ENCODE measurements at regions not wholly inside any gene's neighbourhood (a gene's known extent, or its start where the extent isn't known, plus 50 kb on each side); places are given as distances from the start of the nearest gene placed in this dataset.
A peak's percentile ranks its signal among the peaks of the same experiment; 100 is the strongest.
"Not testable (repeated sequence)": the region's sequence is repeated elsewhere in the genome, so short reads cannot be mapped to it uniquely, and the experiment has no call there.

- no peak for DNase-seq
Observed at GRCh38 chr5:125487231-125487630, 740.8 kb upstream of the ZNF608 start.

DNA sequence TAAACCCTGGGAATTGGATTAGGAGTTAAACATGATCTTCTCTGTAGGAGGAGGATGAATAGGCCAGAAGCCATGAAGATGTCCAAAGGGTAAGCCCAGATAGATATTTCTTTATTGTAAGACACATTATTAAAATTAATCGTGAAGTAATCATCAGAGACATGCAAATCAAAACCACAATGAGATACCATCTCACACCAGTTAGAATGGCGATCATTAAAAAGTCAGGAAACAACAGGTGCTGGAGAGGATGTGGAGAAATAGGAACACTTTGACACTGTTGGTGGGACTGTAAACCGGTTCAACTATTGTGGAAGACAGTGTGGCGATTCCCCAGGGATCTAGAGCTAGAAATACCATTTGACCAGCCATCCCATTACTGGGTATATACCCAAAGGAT lies 741.2 kb upstream of the ZNF608 start:
- not testable (repeated sequence) for DNase-seq

DNA sequence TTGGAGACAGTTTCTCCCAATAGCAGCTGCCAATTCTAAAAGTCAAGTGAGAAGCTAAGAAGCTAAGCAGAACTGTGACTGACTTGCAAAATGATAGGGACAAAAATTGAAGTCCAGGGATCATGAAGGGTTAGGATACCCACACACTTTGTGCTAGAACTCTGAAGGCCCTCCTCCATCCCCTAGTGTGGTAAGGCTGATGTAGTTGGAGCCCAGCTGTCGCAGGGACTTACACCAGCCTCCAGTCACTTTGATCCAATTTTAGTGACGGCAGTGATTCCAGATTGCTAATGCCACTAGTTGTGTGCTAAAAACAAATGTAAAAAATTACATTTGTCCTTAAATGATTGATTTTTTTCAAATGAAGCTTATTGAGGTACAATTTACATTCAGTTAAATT lies 742.7 kb upstream of the ZNF608 start:
- peak; percentile 29 for DNase-seq

GRCh38 chr5:125491986-125492492 lies 745.6 kb upstream of the ZNF608 start:
- no peak for DNase-seq

DNA sequence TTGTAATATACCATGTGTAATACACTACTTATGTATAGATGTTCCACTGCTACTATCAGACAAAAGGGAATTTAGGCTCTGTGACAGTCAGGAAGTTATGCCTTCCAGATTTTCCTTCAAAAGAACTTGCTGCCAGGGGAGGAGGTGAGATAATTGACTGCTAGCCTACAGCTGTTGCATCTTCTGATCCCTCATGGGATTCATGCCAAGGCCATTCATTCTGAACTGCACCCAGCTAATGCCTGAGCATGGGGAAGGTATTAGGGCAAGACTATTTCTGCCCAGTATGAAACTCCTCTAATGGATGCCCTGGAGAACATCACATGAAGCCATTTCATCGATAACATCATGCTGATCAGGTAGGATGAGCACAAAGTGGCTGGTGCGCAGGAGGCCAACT lies 746.5 kb upstream of the ZNF608 start:
- DNase-seq: peak; percentile 56

GRCh38 chr5:125496393-125496792 lies 750.0 kb upstream of the ZNF608 start:
- no peak for DNase-seq

GRCh38 chr5:125497651-125498050 lies 751.2 kb upstream of the ZNF608 start:
- no peak for DNase-seq

DNA sequence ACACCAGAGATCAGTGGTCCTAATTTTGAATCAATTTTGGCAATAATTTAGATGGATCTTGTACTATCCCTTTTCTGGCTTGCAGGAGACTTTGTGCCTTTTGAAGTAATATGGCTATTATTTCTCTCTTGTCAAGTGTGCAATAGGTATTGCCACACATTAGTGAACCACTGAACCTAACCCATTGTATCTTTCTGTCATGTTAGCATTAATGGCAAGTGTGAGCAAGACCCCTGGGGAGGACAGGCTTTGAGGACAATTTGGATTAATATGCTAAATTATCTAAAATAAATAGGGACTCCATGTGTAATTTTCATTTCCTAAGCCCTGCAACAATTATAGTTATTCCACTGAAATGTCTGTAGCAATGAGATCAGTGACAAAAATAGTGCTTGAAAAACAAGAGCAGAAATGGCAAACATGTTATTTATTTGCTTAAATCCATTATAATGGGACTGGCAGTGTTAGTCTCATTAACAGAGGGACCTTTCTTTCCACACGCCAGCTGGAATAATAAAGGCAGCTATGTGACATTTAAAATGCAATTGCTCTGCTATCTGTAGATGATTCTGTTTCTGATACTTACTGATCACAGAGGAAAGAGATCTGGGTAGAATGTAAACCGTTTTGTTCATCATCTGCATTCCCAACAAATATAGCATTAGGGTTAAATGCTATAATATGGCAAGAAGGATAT lies 753.3 kb upstream of the ZNF608 start:
- no peak for DNase-seq

DNA sequence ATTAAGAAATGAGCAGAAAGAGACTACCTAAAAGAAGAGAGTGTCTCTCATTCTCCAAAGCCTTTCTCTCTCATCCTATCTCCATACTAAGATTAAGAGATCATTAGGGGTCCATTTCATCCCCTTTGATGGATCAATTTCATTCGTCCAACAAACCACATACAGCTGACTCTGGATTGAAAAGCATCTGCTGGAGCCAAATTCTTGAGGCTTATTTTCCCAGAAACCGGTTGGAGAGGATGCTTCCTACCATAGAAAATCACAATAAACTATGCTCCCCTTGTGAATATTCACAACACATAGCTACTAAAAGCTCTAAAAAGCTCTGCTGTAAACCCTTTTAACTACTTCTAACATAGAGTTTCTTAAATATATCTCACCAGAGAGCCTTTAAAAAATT lies 755.0 kb upstream of the ZNF608 start:
- DNase-seq: peak; percentile 51

DNA sequence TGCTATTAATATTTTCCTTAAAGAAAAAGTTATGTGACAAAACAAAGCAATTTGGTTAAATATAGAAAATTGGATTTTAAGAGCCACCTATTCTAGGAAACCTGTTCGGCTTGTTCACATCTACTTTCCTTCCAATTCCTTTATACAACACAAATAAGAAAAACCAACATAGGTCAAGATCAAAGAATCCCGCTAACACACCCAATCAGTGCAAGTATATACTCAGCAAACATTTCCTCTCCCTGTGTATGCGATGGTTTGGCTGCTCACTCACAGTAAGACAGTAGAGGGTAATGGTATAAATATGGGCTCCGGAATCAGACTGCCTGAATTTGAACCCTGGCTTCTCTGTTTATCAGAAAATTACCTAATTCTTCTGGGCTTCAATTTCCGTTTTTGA lies 757.5 kb upstream of the ZNF608 start:
- DNase-seq: no peak

DNA sequence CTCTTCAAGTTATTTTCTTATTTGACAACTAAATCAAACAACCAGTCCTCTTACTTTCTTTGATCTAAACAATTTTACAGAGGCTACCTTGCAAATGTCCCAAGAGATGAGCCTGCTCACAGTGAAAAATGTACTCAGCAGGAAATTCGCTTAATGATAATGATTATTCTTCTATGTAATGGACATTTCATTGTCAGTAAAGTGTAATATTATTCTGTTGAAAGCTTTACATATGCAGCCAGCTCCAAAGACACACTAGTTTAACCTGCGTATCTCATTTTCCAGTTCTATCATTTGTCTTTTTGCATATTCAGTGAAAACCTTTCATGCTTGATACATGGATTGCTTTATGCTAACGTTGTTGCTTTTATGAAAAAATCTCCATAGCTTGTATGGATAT lies 758.7 kb upstream of the ZNF608 start:
- DNase-seq: no peak

DNA sequence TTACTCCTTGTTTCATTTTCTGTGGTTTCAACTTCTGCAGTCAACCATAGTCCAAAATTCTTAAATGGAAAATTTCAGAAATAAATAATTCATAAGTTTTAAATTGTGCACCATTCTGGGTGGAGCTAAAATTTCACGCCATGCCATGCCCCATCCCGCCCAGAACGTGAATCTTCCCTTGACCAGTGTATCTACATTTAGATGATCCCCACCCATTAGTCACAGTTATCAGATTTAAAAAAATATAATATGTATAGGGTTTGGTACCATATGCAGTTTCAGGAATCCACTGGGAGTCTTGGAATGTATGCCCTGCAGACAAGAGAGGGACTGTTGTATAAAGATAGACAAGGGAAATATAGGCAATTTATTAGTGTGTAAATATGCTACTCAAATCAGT lies 759.7 kb upstream of the ZNF608 start:
- DNase-seq: no peak

DNA sequence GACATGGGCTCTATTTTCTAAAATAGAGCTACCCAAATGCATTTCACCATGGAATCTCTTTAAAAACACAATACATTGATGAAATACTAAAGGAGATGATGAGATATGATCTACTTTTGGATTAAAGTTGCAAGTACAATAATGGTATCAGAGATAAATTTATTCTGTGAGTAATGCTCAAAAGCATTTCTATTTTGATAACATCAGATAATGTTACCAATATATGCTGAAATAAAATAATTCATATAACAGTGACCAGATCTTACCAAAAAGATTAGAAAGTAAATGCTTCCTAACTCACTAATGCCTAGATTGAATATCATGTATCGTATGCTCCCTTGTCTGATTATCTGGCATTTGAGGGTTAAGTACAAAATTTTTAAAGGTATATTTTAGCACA lies 761.8 kb upstream of the ZNF608 start:
- DNase-seq: no peak

DNA sequence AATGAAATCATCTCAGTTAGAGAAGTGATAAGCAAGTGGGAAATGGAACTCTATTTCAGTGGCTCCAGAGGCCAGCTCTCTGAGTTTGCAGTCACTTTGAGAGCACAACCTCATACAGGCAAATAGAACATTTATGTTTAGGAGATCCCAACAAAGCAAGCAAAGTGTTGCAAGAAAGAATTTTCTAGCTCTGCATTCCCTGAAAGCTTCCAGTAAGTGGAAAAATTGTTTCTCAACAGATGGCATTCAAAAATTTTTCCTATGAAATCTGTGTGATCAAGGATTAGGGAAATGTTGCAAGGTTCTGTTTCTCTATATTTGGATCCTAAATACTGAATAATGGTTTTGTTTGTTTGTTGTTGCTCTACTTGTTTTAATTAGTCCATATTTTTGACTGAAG lies 764.2 kb upstream of the ZNF608 start:
- DNase-seq: no peak

GRCh38 chr5:125517973-125518550 lies 771.6 kb upstream of the ZNF608 start:
- DNase-seq: no peak

DNA sequence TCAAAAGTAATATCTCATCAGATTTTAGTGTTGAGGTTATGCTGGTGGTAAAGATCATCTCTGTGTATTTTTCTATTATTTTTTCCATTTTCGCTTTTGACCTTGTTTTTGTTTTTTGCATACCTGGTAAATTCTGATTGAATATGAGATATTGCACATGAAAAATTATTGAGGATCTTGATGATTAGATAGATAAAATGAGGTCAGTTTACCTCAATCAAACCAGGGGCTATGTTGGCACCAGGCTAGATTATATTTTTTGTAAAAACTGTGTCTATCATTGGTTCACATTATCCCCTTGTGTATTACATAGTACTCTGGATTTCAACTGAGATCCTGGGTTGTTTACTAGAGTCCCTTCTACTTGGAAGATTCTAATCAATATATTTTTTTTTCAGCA lies 774.9 kb upstream of the ZNF608 start:
- DNase-seq: no peak

DNA sequence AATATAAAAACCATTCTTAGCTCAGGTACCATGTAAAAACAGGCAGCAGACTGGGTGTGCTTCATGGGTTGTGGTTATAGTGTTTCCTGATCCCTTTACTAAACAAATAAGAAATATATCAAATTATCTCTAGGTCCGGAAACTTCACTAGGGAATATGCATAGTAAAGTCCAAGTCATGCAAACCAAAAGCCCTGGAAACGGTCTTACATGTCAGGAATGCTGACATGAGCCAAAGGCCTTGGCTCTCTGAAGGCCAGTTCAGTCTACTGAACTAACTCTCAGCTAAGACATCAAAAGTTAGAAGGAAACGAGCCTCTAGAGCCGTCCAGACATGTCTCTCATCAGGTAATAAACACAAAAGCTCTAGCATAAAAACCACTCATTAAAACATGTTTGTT lies 778.9 kb upstream of the ZNF608 start:
- peak; percentile 27 for DNase-seq

- no peak for DNase-seq
Observed at GRCh38 chr5:125526966-125527365, 780.5 kb upstream of the ZNF608 start.

- DNase-seq: no peak
Observed at GRCh38 chr5:125528881-125529280, 782.4 kb upstream of the ZNF608 start.

- no peak for DNase-seq
Observed at GRCh38 chr5:125530833-125531615, 784.6 kb upstream of the ZNF608 start.

DNA sequence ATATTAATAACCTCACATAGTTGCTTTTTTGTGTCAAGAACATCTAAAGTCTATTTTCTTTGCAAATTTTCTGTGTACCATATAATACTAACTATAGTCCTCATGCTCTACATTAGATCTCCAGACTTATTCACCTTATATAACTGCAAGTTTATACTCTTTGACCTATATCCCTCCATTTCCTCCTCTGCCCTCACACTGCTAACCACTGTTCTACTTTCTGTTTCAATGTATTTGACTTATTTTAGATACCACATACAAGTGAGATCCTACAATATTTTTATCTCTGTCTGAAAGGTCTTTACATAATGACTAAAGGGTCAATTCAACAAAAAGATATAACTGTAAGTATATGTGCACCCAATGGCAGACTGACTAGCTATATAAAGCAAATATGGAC lies 789.7 kb upstream of the ZNF608 start:
- DNase-seq: no peak

GRCh38 chr5:125536582-125536981 lies 790.1 kb upstream of the ZNF608 start:
- no peak for DNase-seq

- no peak for DNase-seq
Observed at GRCh38 chr5:125537661-125538060, 791.2 kb upstream of the ZNF608 start.

DNA sequence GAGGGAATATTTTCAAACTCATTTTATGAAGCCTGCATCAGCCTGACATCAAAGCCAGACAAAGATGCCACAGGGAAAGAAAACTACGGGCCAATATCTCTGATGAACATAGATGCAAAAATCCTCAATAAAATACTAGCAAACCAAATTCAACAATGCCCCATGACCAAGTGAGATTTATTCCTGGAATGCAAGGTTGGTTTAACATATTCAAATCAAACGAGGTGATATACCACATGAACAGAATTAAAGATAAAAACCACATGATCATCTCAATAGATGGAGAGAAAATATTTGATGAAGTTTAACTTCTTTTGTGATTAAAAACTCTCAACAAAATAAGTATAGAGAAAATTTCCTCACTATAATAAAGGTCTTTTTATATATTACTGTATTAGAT lies 792.0 kb upstream of the ZNF608 start:
- no peak for DNase-seq
